Dendritic cell treated with granulocyte-macrophage colony-stimulating factor and Interleukin-4, amounts not matched to agents 40 ng/mL and 50 ng/mL, for 4 days (primary cell): ENCODE measurements at regions not wholly inside any gene's neighbourhood (a gene's known extent, or its start where the extent isn't known, plus 50 kb on each side); places are given as distances from the start of the nearest gene placed in this dataset.
"Not testable (repeated sequence)": the region's sequence is repeated elsewhere in the genome, so short reads cannot be mapped to it uniquely, and the experiment has no call there.

Experiments used
- H3K27ac Mint-ChIP-seq: one replicate; pipeline ENCODE4 v1.8.0; 2022; ENCODE audit warnings: mild to moderate bottlenecking, mixed read lengths
- H3K27me3 Mint-ChIP-seq: one replicate; pipeline ENCODE4 v1.8.0; 2022; ENCODE audit warnings: mild to moderate bottlenecking, mixed read lengths
- H3K36me3 Mint-ChIP-seq: one replicate; pipeline ENCODE4 v1.8.0; 2022; ENCODE audit warnings: low read depth, mixed read lengths
- H3K4me1 Mint-ChIP-seq: one replicate; pipeline ENCODE4 v1.8.0; 2022; ENCODE audit warnings: low read depth, mixed read lengths
- H3K4me3 Mint-ChIP-seq: one replicate; pipeline ENCODE4 v1.8.0; 2022; ENCODE audit warnings: mild to moderate bottlenecking, moderate library complexity, mixed read lengths
- H3K9me3 Mint-ChIP-seq: one replicate; pipeline ENCODE4 v1.8.0; 2022; ENCODE audit warnings: mixed read lengths
- intact Hi-C: fragments of 100-400 bp; cut with micrococcal nuclease; formaldehyde crosslinking; loops from one replicate; pipeline ENCODE4 v1.15.0; 2022

GRCh38 chrX:30008031-30008430 is 207.3 kb upstream of the MAGEB2 start:
- intact Hi-C loops = no loop called here
- Mint-ChIP-seq H3K4me1 (no peaks in the 10 kb centered on the region), H3K9me3 (peaks cover 11% of the 10 kb centered on the region), H3K36me3 (no peaks in the 10 kb centered on the region), H3K27me3 (no peaks in the 10 kb centered on the region), H3K4me3 (no peak overlapping the region), H3K27ac (no peak overlapping the region)

GRCh38 chrX:30010471-30010870 is 204.9 kb upstream of the MAGEB2 start:
- intact Hi-C loops = no loop called here
- no peak overlapping the region for H3K27ac Mint-ChIP-seq
- no peaks in the 10 kb centered on the region for H3K36me3 Mint-ChIP-seq
- no peaks in the 10 kb centered on the region for H3K4me1 Mint-ChIP-seq
- peaks cover 11% of the 10 kb centered on the region for H3K9me3 Mint-ChIP-seq
- H3K4me3 Mint-ChIP-seq = no peak overlapping the region
- no peaks in the 10 kb centered on the region for H3K27me3 Mint-ChIP-seq

- peaks cover 13% of the 10 kb centered on the region for H3K9me3 Mint-ChIP-seq
- intact Hi-C loops = no loop called here
- no peak overlapping the region for H3K4me3 Mint-ChIP-seq
- no peaks in the 10 kb centered on the region for H3K27me3 Mint-ChIP-seq
- H3K4me1 Mint-ChIP-seq = no peaks in the 10 kb centered on the region
- H3K27ac Mint-ChIP-seq = no peak overlapping the region
- no peaks in the 10 kb centered on the region for H3K36me3 Mint-ChIP-seq
These were observed 199.9 kb upstream of the MAGEB2 start for GRCh38 chrX:30015440-30015839.

GRCh38 chrX:30027636-30028035 is 187.7 kb upstream of the MAGEB2 start:
- intact Hi-C loops = no loop called here

GRCh38 chrX:30036406-30036805 is 179.0 kb upstream of the MAGEB2 start:
- H3K4me1 Mint-ChIP-seq, H3K36me3 Mint-ChIP-seq, H3K4me3 Mint-ChIP-seq, H3K27ac Mint-ChIP-seq, intact Hi-C loops, H3K27me3 Mint-ChIP-seq, H3K9me3 Mint-ChIP-seq: not testable (repeated sequence)

More at GRCh38 chrX:30027636-30028035, 187.7 kb upstream of the MAGEB2 start:
- Mint-ChIP-seq H3K4me3 (no peak overlapping the region), H3K27me3 (no peaks in the 10 kb centered on the region), H3K4me1 (no peaks in the 10 kb centered on the region), H3K36me3 (no peaks in the 10 kb centered on the region), H3K27ac (no peak overlapping the region), H3K9me3 (no peaks in the 10 kb centered on the region)

- Mint-ChIP-seq H3K4me3 (no peak overlapping the region), H3K36me3 (no peaks in the 10 kb centered on the region), H3K9me3 (no peaks in the 10 kb centered on the region), H3K27me3 (no peaks in the 10 kb centered on the region), H3K27ac (no peak overlapping the region), H3K4me1 (no peaks in the 10 kb centered on the region)
- intact Hi-C loops = no loop called here
These were observed 175.6 kb upstream of the MAGEB2 start for GRCh38 chrX:30039768-30040167.

GRCh38 chrX:30060718-30061117 is 154.6 kb upstream of the MAGEB2 start:
- Mint-ChIP-seq H3K27ac (no peak overlapping the region), H3K4me3 (no peak overlapping the region), H3K9me3 (no peaks in the 10 kb centered on the region), H3K27me3 (no peaks in the 10 kb centered on the region), H3K4me1 (no peaks in the 10 kb centered on the region), H3K36me3 (no peaks in the 10 kb centered on the region)
- intact Hi-C loops = no loop called here

- Mint-ChIP-seq H3K27ac (no peak overlapping the region), H3K4me1 (no peaks in the 10 kb centered on the region), H3K9me3 (no peaks in the 10 kb centered on the region), H3K27me3 (no peaks in the 10 kb centered on the region), H3K36me3 (no peaks in the 10 kb centered on the region), H3K4me3 (no peak overlapping the region)
- intact Hi-C loops = no loop called here
These were observed 150.1 kb upstream of the MAGEB2 start for GRCh38 chrX:30065226-30065625.

GRCh38 chrX:30067677-30068076 is 147.7 kb upstream of the MAGEB2 start:
- intact Hi-C loops = no loop called here
- H3K27me3 Mint-ChIP-seq = no peaks in the 10 kb centered on the region
- no peaks in the 10 kb centered on the region for H3K4me1 Mint-ChIP-seq
- H3K9me3 Mint-ChIP-seq = no peaks in the 10 kb centered on the region
- no peaks in the 10 kb centered on the region for H3K36me3 Mint-ChIP-seq
- H3K27ac Mint-ChIP-seq = no peak overlapping the region
- no peak overlapping the region for H3K4me3 Mint-ChIP-seq

GRCh38 chrX:30085571-30085970 is 129.8 kb upstream of the MAGEB2 start:
- Mint-ChIP-seq H3K27ac (no peak overlapping the region), H3K27me3 (no peaks in the 10 kb centered on the region), H3K4me3 (no peak overlapping the region), H3K36me3 (no peaks in the 10 kb centered on the region), H3K4me1 (no peaks in the 10 kb centered on the region), H3K9me3 (no peaks in the 10 kb centered on the region)
- intact Hi-C loops = no loop called here

- no peak overlapping the region for H3K4me3 Mint-ChIP-seq
- H3K36me3 Mint-ChIP-seq = no peaks in the 10 kb centered on the region
- no peaks in the 10 kb centered on the region for H3K4me1 Mint-ChIP-seq
- no peaks in the 10 kb centered on the region for H3K27me3 Mint-ChIP-seq
- intact Hi-C loops = no loop called here
- no peak overlapping the region for H3K27ac Mint-ChIP-seq
- H3K9me3 Mint-ChIP-seq = no peaks in the 10 kb centered on the region
These were observed 103.9 kb upstream of the MAGEB2 start for GRCh38 chrX:30111431-30111830.

GRCh38 chrX:30141966-30142365 is 73.4 kb upstream of the MAGEB2 start:
- Mint-ChIP-seq H3K36me3 (no peaks in the 10 kb centered on the region), H3K27ac (no peak overlapping the region), H3K4me3 (no peak overlapping the region), H3K4me1 (no peaks in the 10 kb centered on the region), H3K27me3 (no peaks in the 10 kb centered on the region), H3K9me3 (no peaks in the 10 kb centered on the region)
- intact Hi-C loops = loop anchor here (5.0 kb wide), 1 partner anchor 360 kb away; no protein-coding TSS in a partner anchor

GRCh38 chrX:30144221-30144620 is 71.1 kb upstream of the MAGEB2 start:
- Mint-ChIP-seq H3K9me3 (no peaks in the 10 kb centered on the region), H3K36me3 (no peaks in the 10 kb centered on the region), H3K27ac (no peak overlapping the region), H3K4me3 (no peak overlapping the region), H3K27me3 (no peaks in the 10 kb centered on the region), H3K4me1 (no peaks in the 10 kb centered on the region)
- intact Hi-C loops = loop anchor here (5.0 kb wide), 1 partner anchor 358 kb away; no protein-coding TSS in a partner anchor

GRCh38 chrX:30144971-30145731 is 70.2 kb upstream of the MAGEB2 start:
- Mint-ChIP-seq H3K27ac (no peak overlapping the region), H3K36me3 (no peaks in the 10 kb centered on the region), H3K4me1 (no peaks in the 10 kb centered on the region), H3K9me3 (no peaks in the 10 kb centered on the region), H3K27me3 (no peaks in the 10 kb centered on the region), H3K4me3 (no peak overlapping the region)
- intact Hi-C loops = loop anchor here (5.0 kb wide), 1 partner anchor 357 kb away; no protein-coding TSS in a partner anchor
